SK-N-SH (cell line): ENCODE measurements at regions not wholly inside any gene's neighbourhood (a gene's known extent, or its start where the extent isn't known, plus 50 kb on each side); places are given as distances from the start of the nearest gene placed in this dataset.

Experiments used
- CTCF ChIA-PET: fragments of 300-600, 350-600 bp; formaldehyde crosslinking; extraction: SDS; loops from one replicate; lab custom pipeline; 2021; lab: Yijun Ruan, JAX
- POLR2A ChIA-PET: fragments of 350-600 bp; sonication (Branson Sonifier 250); formaldehyde crosslinking; extraction: SDS; loops from one replicate; lab custom pipeline; 2020; ENCODE audit warnings: antibody characterized with exemption, inconsistent platforms; lab: Yijun Ruan, JAX
- DNase-seq: peaks from one replicate; pipeline ENCODE4 v3.0.0; 2012
- H2AFZ ChIP-seq: fragments of 200-600 bp; sonication (generic); 2 replicates; pipeline ENCODE4 v1.8.1; 2016; ENCODE audit warnings: antibody characterized with exemption, mild to moderate bottlenecking, low read depth
- H3F3A ChIP-seq: fragments of 200-600 bp; sonication (generic); replicated peaks from 2 replicates; pipeline ENCODE3; 2016; ENCODE audit warnings: antibody characterized with exemption, mild to moderate bottlenecking; ENCODE audit not compliant: insufficient read depth
- H3K27ac ChIP-seq, 2 experiments: fragments of 200-500 bp in 1 of 2; fragments of 200-600 bp in 1 of 2; sonication (Bioruptor generic) in 1 of 2; sonication (generic), shearing (Covaris generic) in 1 of 2; 2 replicates each; pipeline versions ENCODE4 v1.5.1 to v1.6.1; 2014 to 2016; ENCODE audit warnings: low read depth in 2 of 2, inconsistent platforms in 1 of 2, low read length in 1 of 2, mild to moderate bottlenecking in 1 of 2, mixed read lengths in 1 of 2
- H3K27me3 ChIP-seq: fragments of 200-600 bp; sonication (generic), shearing (Covaris generic); 2 replicates; pipeline ENCODE4 v1.6.1; 2016; ENCODE audit warnings: mixed run types; ENCODE audit not compliant: insufficient read depth
- H3K36me3 ChIP-seq, 2 experiments: fragments of 200-500 bp in 1 of 2; fragments of 200-600 bp in 1 of 2; sonication (Bioruptor generic) in 1 of 2; sonication (generic) in 1 of 2; replicated peaks in 1 of 2; 2 replicates each; pipeline versions ENCODE3 to v1.5.1; 2014 to 2016; ENCODE audit warnings: low read length in 1 of 2, mild to moderate bottlenecking in 1 of 2; ENCODE audit not compliant: insufficient read depth in 2 of 2, control insufficient read depth in 1 of 2
- H3K4me1 ChIP-seq, 2 experiments: fragments of 200-500 bp in 1 of 2; fragments of 200-600 bp in 1 of 2; sonication (Bioruptor generic) in 1 of 2; sonication (generic), shearing (Covaris generic) in 1 of 2; 2 replicates each; pipeline versions ENCODE4 v1.5.1 to v1.6.1; 2014 to 2016; ENCODE audit warnings: low read depth in 1 of 2, low read length in 1 of 2, mixed run types in 1 of 2; ENCODE audit not compliant: insufficient read depth in 2 of 2, control insufficient read depth in 1 of 2
- H3K4me2 ChIP-seq: fragments of 200-600 bp; sonication (generic), shearing (Covaris generic); 2 replicates; pipeline ENCODE4 v1.6.1; 2017; ENCODE audit warnings: mixed run types
- H3K4me3 ChIP-seq, 2 experiments: fragments of 200-500 bp in 1 of 2; fragments of 200-600 bp in 1 of 2; sonication (Bioruptor generic) in 1 of 2; sonication (generic), shearing (Covaris generic) in 1 of 2; 2 replicates each; pipeline versions ENCODE4 v1.5.1 to v1.8.1; 2014 to 2016; ENCODE audit warnings: low read depth in 2 of 2, inconsistent platforms in 1 of 2, low read length in 1 of 2, mild to moderate bottlenecking in 1 of 2, mixed read lengths in 1 of 2, moderate library complexity in 1 of 2
- H3K79me2 ChIP-seq: fragments of 200-600 bp; sonication (generic); 2 replicates; pipeline ENCODE4 v1.8.1; 2017; ENCODE audit warnings: mild to moderate bottlenecking; ENCODE audit not compliant: insufficient read depth
- H3K9ac ChIP-seq: fragments of 200-600 bp; sonication (generic); 2 replicates; pipeline ENCODE4 v1.6.1; 2017; ENCODE audit warnings: mixed run types
- H3K9me2 ChIP-seq: fragments of 200-600 bp; sonication (generic); 2 replicates; pipeline ENCODE4 v1.6.1; 2017; ENCODE audit warnings: mixed run types
- H3K9me3 ChIP-seq: fragments of 200-600 bp; sonication (generic); 2 replicates; pipeline ENCODE4 v1.6.1; 2017; ENCODE audit warnings: mixed run types, mild to moderate bottlenecking, moderate library complexity
- H4K20me1 ChIP-seq: fragments of 200-600 bp; sonication (generic); 2 replicates; pipeline ENCODE4 v1.6.1; 2017; ENCODE audit warnings: mild to moderate bottlenecking, mixed run types; ENCODE audit not compliant: insufficient read depth
- CHD2 ChIP-seq: fragments of 150-350 bp; IDR thresholded peaks from 2 replicates; pipeline ENCODE4 v1.6.1; 2018; ENCODE audit warnings: low read length; ENCODE audit not compliant: partially characterized antibody
- CTCF ChIP-seq: fragments of 200-600 bp; sonication (generic); IDR thresholded peaks from 2 replicates; pipeline ENCODE4 v1.6.1; 2017; ENCODE audit warnings: antibody characterized with exemption, mild to moderate bottlenecking, moderate library complexity
- ELF1 ChIP-seq: IDR thresholded peaks from 2 replicates; pipeline ENCODE4 v1.4.0; 2012
- EP300 ChIP-seq, 2 experiments: IDR thresholded peaks; 2 replicates each; pipeline versions ENCODE4 v1.4.0 to v1.6.1; 2012; ENCODE audit warnings: borderline replicate concordance in 1 of 2, low read depth in 1 of 2, low read length in 1 of 2
- FOSL2 ChIP-seq: IDR thresholded peaks from 2 replicates; pipeline ENCODE4 v1.4.0; 2012; ENCODE audit warnings: low read depth, mild to moderate bottlenecking, moderate library complexity, borderline replicate concordance
- FOXJ3 ChIP-seq: sonication (generic); formaldehyde crosslinking; IDR thresholded peaks from 2 replicates; pipeline ENCODE4 v1.5.1; 2020; ENCODE audit warnings: mild to moderate bottlenecking, missing genetic modification reagents
- GABPA ChIP-seq: IDR thresholded peaks from 2 replicates; pipeline ENCODE4 v1.4.0; 2012; ENCODE audit warnings: low read depth, mild to moderate bottlenecking
- JUND ChIP-seq: IDR thresholded peaks from 2 replicates; pipeline ENCODE4 v1.4.0; 2012
- MAX ChIP-seq: IDR thresholded peaks from 2 replicates; pipeline ENCODE4 v1.4.0; 2012; ENCODE audit warnings: low read depth
- MXI1 ChIP-seq: IDR thresholded peaks from 2 replicates; pipeline ENCODE4 v1.6.1; 2012; ENCODE audit warnings: mild to moderate bottlenecking, low read depth, low read length, improper control_type of control experiment
- PBX3 ChIP-seq: IDR thresholded peaks from 2 replicates; pipeline ENCODE4; 2012
- REST ChIP-seq: IDR thresholded peaks from 2 replicates; pipeline ENCODE4 v1.6.1; 2012; ENCODE audit warnings: mild to moderate bottlenecking, low read depth, low read length, moderate library complexity
- RXRA ChIP-seq: IDR thresholded peaks from 2 replicates; pipeline ENCODE4 v1.4.0; 2012; ENCODE audit warnings: low read depth, mild to moderate bottlenecking, borderline replicate concordance
- SIN3A ChIP-seq: IDR thresholded peaks from 2 replicates; pipeline ENCODE4 v1.6.1; 2012; ENCODE audit warnings: low read depth, mild to moderate bottlenecking, low read length, moderate library complexity, borderline replicate concordance
- TAF1 ChIP-seq: IDR thresholded peaks from 2 replicates; pipeline ENCODE4 v1.6.1; 2012; ENCODE audit warnings: low read depth, mild to moderate bottlenecking, low read length, moderate library complexity, borderline replicate concordance
- YY1 ChIP-seq: IDR thresholded peaks from 2 replicates; pipeline ENCODE4 v1.4.0; 2012; ENCODE audit warnings: low read depth, mild to moderate bottlenecking
- WGBS: methylation state at CpG from one replicate; pipeline ENCODE4 v1.1.6; 2017; ENCODE audit warnings: low lambda C conversion rate; 5-methylcytosine and 5-hydroxymethylcytosine counted together
- TF ChIP-seq, protein P1 (sequence below): fragments of 150-350 bp; IDR thresholded peaks from 2 replicates; pipeline ENCODE4 v1.6.1; 2017; ENCODE audit warnings: antibody characterized with exemption, low read length, low read depth, borderline replicate concordance
- TF ChIP-seq, protein P2 (sequence below): fragments of 150-350 bp; IDR thresholded peaks from 2 replicates; pipeline ENCODE4 v1.6.1; 2016; ENCODE audit warnings: mild to moderate bottlenecking, low read depth, low read length

- no peak overlapping the region for H2AFZ ChIP-seq
- TF ChIP-seq SIN3A (no peak), FOXJ3 (no peak), PBX3 (no peak), MAX (no peak), YY1 (no peak), RXRA (no peak), GABPA (no peak), EP300 (IDR thresholded peaks at IDR 0.05; ENCODE audit: borderline replicate concordance in 1 of 2, low read depth in 1 of 2, low read length in 1 of 2) (no peak), ELF1 (no peak), MXI1 (no peak), CTCF (no peak), TAF1 (no peak), REST (no peak), FOSL2 (no peak), JUND (no peak), CHD2 (no peak)
- TF ChIP-seq, protein P1, sequence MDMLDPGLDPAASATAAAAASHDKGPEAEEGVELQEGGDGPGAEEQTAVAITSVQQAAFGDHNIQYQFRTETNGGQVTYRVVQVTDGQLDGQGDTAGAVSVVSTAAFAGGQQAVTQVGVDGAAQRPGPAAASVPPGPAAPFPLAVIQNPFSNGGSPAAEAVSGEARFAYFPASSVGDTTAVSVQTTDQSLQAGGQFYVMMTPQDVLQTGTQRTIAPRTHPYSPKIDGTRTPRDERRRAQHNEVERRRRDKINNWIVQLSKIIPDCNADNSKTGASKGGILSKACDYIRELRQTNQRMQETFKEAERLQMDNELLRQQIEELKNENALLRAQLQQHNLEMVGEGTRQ, result no peak
- TF ChIP-seq, protein P2, sequence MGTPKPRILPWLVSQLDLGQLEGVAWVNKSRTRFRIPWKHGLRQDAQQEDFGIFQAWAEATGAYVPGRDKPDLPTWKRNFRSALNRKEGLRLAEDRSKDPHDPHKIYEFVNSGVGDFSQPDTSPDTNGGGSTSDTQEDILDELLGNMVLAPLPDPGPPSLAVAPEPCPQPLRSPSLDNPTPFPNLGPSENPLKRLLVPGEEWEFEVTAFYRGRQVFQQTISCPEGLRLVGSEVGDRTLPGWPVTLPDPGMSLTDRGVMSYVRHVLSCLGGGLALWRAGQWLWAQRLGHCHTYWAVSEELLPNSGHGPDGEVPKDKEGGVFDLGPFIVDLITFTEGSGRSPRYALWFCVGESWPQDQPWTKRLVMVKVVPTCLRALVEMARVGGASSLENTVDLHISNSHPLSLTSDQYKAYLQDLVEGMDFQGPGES, result no peak
- TF ChIP-seq, all 33 proteins: peak for 0
- Histone ChIP-seq H3K27ac (no peak overlapping the region), H4K20me1 (no peaks in the 10 kb centered on the region), H3K9ac (no peak overlapping the region), H3K4me2 (no peak overlapping the region), H3K9me3 (no peaks in the 10 kb centered on the region), H3K4me1 (no peaks in the 10 kb centered on the region; a peak in 1 of 4 replicates), H3K4me3 (no peak overlapping the region), H3K36me3 (no peaks in the 10 kb centered on the region), H3K79me2 (no peaks in the 10 kb centered on the region), H3K9me2 (no peaks in the 10 kb centered on the region), H3F3A (no peaks in the 10 kb centered on the region), H3K27me3 (no peaks in the 10 kb centered on the region)
- 45% methylated on average over 3 of the region's 4 CpGs for WGBS
- CTCF ChIA-PET, result interaction anchor here (0.9 kb wide), 1 partner anchor 495 kb away, joined by 3 read pairs; no protein-coding TSS in a partner anchor
- POLR2A ChIA-PET, result no interaction called here
- no peak for DNase-seq
These were observed 112.0 kb upstream of the RAB4A start for GRCh38 chr1:229158927-229159326.
